ENCODE measurements at regions not wholly inside any gene's neighbourhood (a gene's known extent, or its start where the extent isn't known, plus 50 kb on each side); places are given as distances from the start of the nearest gene placed in this dataset.
A peak's percentile ranks its signal among the peaks of the same experiment; 100 is the strongest.

DNA sequence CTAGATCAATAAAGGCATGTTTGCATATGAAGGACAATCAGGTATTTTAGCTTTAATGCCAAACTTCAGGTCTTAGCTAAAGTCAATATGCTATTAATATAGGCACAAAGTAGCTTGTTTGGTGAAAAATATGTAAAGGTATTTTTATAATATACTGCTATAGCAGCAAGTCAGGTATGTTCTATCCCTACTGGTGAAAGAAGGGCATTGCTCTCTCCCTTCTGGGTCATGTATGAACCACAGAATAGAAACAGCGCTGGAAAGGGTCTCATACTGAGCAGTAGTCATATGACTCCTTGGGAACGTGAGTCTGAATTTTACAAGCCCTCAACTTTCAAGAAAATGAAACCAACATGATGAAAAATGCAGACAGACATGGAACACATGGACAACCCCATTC, 314.6 kb downstream of the GRIN2B start:
- Histone ChIP-seq H3K27me3 (ENCODE audit: insufficient read depth, low read length) (0 out of 2 replicates have a peak, but pooled peaks cover 3% of the 10 kb centered on the region), H3K4me3 (ENCODE audit: low read depth, low read length, poor library complexity, severe bottlenecking) (no peak overlapping the region), H3K79me2 (ENCODE audit: insufficient read depth, low read length) (no peaks in the 10 kb centered on the region), H4K20me1 (ENCODE audit: insufficient read depth, low read length) (no peaks in the 10 kb centered on the region), H3K9me3 (ENCODE audit: low read length) (no peaks in the 10 kb centered on the region), H3K4me1 (ENCODE audit: insufficient read depth, low read length, severe bottlenecking) (no peaks in the 10 kb centered on the region), H3K36me3 (ENCODE audit: insufficient read depth, low read length) (no peaks in the 10 kb centered on the region), H3K27ac (ENCODE audit: low read depth, low read length, poor library complexity, severe bottlenecking) (no peak overlapping the region), H3K9me2 (ENCODE audit: low read depth, low read length) (no peaks in the 10 kb centered on the region), H3K9ac (ENCODE audit: low read length) (no peak overlapping the region), H3F3A (ENCODE audit: insufficient read depth, low read length) (no peaks in the 10 kb centered on the region), H3K4me2 (ENCODE audit: low read length) (no peak overlapping the region), H2AFZ (ENCODE audit: low read length) (no peak overlapping the region)
- no peak for TF ChIP-seq EZH2 (IDR thresholded peaks at IDR 0.05; ENCODE audit: borderline replicate concordance, low read length)
- TF ChIP-seq, protein P1, sequence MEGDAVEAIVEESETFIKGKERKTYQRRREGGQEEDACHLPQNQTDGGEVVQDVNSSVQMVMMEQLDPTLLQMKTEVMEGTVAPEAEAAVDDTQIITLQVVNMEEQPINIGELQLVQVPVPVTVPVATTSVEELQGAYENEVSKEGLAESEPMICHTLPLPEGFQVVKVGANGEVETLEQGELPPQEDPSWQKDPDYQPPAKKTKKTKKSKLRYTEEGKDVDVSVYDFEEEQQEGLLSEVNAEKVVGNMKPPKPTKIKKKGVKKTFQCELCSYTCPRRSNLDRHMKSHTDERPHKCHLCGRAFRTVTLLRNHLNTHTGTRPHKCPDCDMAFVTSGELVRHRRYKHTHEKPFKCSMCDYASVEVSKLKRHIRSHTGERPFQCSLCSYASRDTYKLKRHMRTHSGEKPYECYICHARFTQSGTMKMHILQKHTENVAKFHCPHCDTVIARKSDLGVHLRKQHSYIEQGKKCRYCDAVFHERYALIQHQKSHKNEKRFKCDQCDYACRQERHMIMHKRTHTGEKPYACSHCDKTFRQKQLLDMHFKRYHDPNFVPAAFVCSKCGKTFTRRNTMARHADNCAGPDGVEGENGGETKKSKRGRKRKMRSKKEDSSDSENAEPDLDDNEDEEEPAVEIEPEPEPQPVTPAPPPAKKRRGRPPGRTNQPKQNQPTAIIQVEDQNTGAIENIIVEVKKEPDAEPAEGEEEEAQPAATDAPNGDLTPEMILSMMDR (IDR thresholded peaks at IDR 0.05; ENCODE audit: low read length), result no peak

DNA sequence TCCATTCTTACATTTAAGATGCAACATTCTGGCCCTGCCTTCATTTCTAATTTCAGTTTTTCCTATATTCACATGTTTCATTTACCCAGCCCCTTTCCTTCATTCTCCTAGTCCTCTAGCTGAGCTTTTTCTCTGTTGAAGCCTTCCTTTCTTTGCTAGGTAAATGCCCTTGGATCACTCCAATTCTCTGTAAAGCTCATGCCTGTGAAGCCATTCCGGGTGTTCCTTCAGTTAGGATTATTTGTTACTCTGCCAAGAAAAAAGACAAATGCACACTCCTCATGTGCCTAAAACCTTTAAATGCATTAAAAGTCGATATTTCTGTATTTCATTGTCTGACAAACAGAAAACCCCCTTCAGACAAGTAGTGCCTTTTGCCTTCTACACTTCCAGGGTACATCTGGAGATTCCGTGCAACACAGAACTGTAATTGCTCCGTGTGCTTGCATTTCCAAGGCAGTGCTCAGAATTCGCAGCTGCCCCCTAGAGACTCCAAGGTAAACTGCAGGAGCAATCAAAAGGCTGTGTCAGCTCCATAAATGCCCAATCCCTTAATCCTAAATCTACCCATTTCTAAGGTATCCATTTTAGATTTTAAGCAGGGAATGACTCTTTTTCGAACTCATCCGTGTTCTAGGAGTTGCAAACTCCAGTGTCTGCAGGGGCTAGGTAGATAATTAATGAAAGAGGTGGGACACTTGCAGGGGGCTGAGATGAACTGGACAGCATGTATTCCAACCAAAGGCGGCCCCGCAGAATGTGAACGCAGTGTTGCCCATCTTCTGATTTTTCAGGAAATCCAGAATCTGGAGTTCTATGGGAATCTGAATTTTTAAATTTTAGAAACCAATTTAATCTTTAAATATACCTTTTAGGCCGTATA, 320.2 kb downstream of the GRIN2B start:
- Histone ChIP-seq H3K9me3 (ENCODE audit: low read length) (no peaks in the 10 kb centered on the region), H3K36me3 (ENCODE audit: insufficient read depth, low read length) (no peaks in the 10 kb centered on the region), H3K4me1 (ENCODE audit: insufficient read depth, low read length, severe bottlenecking) (no peaks in the 10 kb centered on the region), H2AFZ (ENCODE audit: low read length) (no peak overlapping the region), H3K27me3 (ENCODE audit: insufficient read depth, low read length) (no peaks in the 10 kb centered on the region), H3K27ac (ENCODE audit: low read depth, low read length, poor library complexity, severe bottlenecking) (no peak overlapping the region), H3K4me3 (ENCODE audit: low read depth, low read length, poor library complexity, severe bottlenecking) (no peak overlapping the region), H3K9me2 (ENCODE audit: low read depth, low read length) (no peaks in the 10 kb centered on the region), H3F3A (ENCODE audit: insufficient read depth, low read length) (no peaks in the 10 kb centered on the region), H3K4me2 (ENCODE audit: low read length) (no peak overlapping the region), H3K9ac (ENCODE audit: low read length) (no peak overlapping the region), H3K79me2 (ENCODE audit: insufficient read depth, low read length) (no peaks in the 10 kb centered on the region), H4K20me1 (ENCODE audit: insufficient read depth, low read length) (no peaks in the 10 kb centered on the region)
- no peak for TF ChIP-seq EZH2 (IDR thresholded peaks at IDR 0.05; ENCODE audit: borderline replicate concordance, low read length)
- TF ChIP-seq, protein P1 (IDR thresholded peaks at IDR 0.05; ENCODE audit: low read length), result peak; percentile 74

DNA sequence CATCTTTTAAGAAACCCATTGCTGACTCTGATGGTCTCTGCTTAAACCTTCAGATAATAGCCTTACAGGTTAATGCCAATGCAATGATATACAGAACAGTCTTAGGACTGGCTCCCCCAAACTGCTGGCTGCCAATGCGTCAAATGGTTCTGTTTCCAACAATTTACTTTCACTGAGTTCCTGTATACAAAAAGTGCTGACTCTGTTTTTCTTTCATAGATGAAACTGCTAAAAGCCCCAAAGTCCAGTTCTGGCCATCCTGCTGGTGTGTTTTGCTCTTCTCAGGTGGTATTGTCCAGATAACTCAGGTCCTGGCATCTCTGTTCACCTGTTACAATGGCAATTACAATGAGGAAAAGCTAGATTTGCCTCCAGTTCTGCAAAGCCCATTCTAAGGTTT, 326.9 kb downstream of the GRIN2B start:
- Histone ChIP-seq H3K27ac (ENCODE audit: low read depth, low read length, poor library complexity, severe bottlenecking) (no peak overlapping the region), H3K4me1 (ENCODE audit: insufficient read depth, low read length, severe bottlenecking) (no peaks in the 10 kb centered on the region), H3K4me2 (ENCODE audit: low read length) (no peak overlapping the region), H3K9ac (ENCODE audit: low read length) (no peak overlapping the region), H2AFZ (ENCODE audit: low read length) (no peak overlapping the region), H3K4me3 (ENCODE audit: low read depth, low read length, poor library complexity, severe bottlenecking) (no peak overlapping the region), H3K79me2 (ENCODE audit: insufficient read depth, low read length) (no peaks in the 10 kb centered on the region), H3K9me3 (ENCODE audit: low read length) (no peaks in the 10 kb centered on the region), H3K9me2 (ENCODE audit: low read depth, low read length) (no peaks in the 10 kb centered on the region), H3K36me3 (ENCODE audit: insufficient read depth, low read length) (no peaks in the 10 kb centered on the region), H4K20me1 (ENCODE audit: insufficient read depth, low read length) (no peaks in the 10 kb centered on the region), H3K27me3 (ENCODE audit: insufficient read depth, low read length) (no peaks in the 10 kb centered on the region), H3F3A (ENCODE audit: insufficient read depth, low read length) (no peaks in the 10 kb centered on the region)
- TF ChIP-seq, protein P1 (IDR thresholded peaks at IDR 0.05; ENCODE audit: low read length), result no peak
- no peak for TF ChIP-seq EZH2 (IDR thresholded peaks at IDR 0.05; ENCODE audit: borderline replicate concordance, low read length)

Data from OCI-LY1 (cell line).